ENCODE measurements at regions not wholly inside any gene's neighbourhood (a gene's known extent, or its start where the extent isn't known, plus 50 kb on each side); places are given as distances from the start of the nearest gene placed in this dataset.

DNA sequence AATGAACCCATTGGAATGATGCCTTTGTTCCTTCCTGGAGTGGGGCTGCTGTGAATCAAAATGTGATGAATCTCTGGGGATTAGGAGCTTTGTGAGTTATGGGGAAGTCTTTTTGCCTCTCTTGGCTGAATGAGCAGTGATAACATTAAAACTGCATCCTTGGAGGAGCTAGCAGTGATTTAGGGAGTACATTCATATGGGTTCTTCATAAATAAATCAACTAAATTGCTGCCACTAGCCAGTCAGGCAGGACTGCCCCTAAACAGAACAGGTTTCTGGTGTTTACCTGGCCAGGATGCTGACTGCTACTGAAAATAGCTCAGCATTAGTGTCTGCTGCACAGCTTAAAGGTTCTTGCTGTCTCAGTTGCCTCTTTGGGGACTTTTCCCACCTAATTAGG lies 244.5 kb upstream of the MEX3C start:
- Mint-ChIP-seq H3K9me3 (no peaks in the 10 kb centered on the region), H3K4me3 (no peak overlapping the region), H3K4me1 (ENCODE audit: low read depth) (no peaks in the 10 kb centered on the region), H3K27ac (no peak overlapping the region), H3K36me3 (ENCODE audit: low read depth) (no peaks in the 10 kb centered on the region), H3K27me3 (ENCODE audit: low read depth) (peaks cover 24% of the 10 kb centered on the region)
- no peak for DNase-seq
- CTCF ChIA-PET, result no interaction called here
- intact Hi-C loops (cut with micrococcal nuclease), result no loop called here

- Mint-ChIP-seq H3K27ac (no peak overlapping the region), H3K27me3 (ENCODE audit: low read depth) (peaks cover 28% of the 10 kb centered on the region), H3K4me3 (no peak overlapping the region), H3K9me3 (no peaks in the 10 kb centered on the region), H3K36me3 (ENCODE audit: low read depth) (no peaks in the 10 kb centered on the region), H3K4me1 (ENCODE audit: low read depth) (no peaks in the 10 kb centered on the region)
- CTCF ChIA-PET, result no interaction called here
- DNase-seq, result no peak
- intact Hi-C loops (cut with micrococcal nuclease), result no loop called here
These were observed 249.2 kb upstream of the MEX3C start for GRCh38 chr18:51446571-51447210.

DNA sequence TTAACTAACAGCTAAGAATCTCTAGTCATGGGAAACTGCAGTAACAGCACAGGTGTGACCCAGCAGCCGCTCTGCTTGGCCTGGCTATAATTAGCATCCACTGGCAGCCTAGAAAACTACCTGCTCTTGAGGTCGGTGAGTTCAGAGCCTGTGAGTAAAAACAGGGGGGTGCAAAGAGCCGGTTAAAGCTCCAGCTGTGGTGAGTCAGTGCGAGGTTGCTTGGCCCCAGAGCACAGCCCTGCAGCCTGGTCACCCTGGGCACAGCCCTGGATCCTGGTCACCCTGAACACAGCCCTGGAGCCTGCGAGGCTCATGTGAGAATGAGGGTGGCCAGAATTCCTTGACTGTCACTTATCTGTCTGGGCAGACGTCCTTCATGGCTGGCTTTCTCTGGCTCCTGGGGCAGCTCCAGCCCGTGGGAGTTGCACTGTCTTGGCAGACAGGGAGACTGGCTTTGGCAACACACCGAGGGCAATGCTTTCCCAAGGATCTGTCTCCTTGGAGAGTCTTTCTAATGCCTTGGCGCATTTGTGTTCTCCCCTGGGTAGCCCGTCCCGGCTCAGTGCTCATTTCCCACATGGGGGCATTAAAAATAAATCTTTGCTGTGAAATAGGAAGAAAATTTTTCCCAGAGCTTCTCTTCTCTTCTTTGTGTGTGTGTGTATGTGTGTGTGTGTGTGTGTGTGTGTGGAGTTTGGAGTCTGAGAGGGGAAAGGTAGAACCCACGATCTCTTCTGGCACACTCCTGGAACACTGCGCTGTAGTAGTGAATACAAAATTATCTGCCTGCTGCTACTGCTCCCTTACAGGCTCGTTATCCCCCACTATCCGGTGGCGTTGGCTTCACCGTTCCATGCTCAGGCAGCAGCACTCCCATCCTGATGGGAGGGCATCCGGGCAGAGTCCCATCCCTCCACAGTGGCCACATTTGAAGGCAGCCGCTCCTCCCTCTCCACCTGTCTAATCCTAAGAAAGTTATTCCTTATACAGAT lies 250.2 kb upstream of the MEX3C start:
- CTCF ChIA-PET, result interaction anchor here (0.5 kb wide), 1 partner anchor 652 kb away, joined by 3 read pairs; no protein-coding TSS in a partner anchor
- no peaks in the 10 kb centered on the region for H3K9me3 Mint-ChIP-seq

GRCh38 chr18:51448949-51449348 lies 251.5 kb upstream of the MEX3C start:
- intact Hi-C loops (cut with micrococcal nuclease), result no loop called here
- DNase-seq, result no peak
- H3K27me3 Mint-ChIP-seq (ENCODE audit: low read depth), result peaks cover 17% of the 10 kb centered on the region
- H3K9me3 Mint-ChIP-seq, result no peaks in the 10 kb centered on the region
- H3K27ac Mint-ChIP-seq, result no peak overlapping the region
- no peak overlapping the region for H3K4me3 Mint-ChIP-seq
- CTCF ChIA-PET, result no interaction called here
- no peaks in the 10 kb centered on the region for H3K36me3 Mint-ChIP-seq (ENCODE audit: low read depth)
- H3K4me1 Mint-ChIP-seq (ENCODE audit: low read depth), result no peaks in the 10 kb centered on the region

More for the DNA sequence above, 250.2 kb upstream of the MEX3C start:
- intact Hi-C loops (cut with micrococcal nuclease), result no loop called here
- no peak overlapping the region for H3K4me3 Mint-ChIP-seq
- H3K27me3 Mint-ChIP-seq (ENCODE audit: low read depth), result peaks cover 27% of the 10 kb centered on the region
- DNase-seq, result no peak
- no peak overlapping the region for H3K27ac Mint-ChIP-seq
- no peaks in the 10 kb centered on the region for H3K36me3 Mint-ChIP-seq (ENCODE audit: low read depth)
- H3K4me1 Mint-ChIP-seq (ENCODE audit: low read depth), result no peaks in the 10 kb centered on the region

GRCh38 chr18:51453594-51453993 lies 256.1 kb upstream of the MEX3C start:
- intact Hi-C loops (cut with micrococcal nuclease), result no loop called here
- no peaks in the 10 kb centered on the region for H3K36me3 Mint-ChIP-seq (ENCODE audit: low read depth)
- H3K27ac Mint-ChIP-seq, result no peak overlapping the region
- no peaks in the 10 kb centered on the region for H3K4me1 Mint-ChIP-seq (ENCODE audit: low read depth)
- peaks cover 10% of the 10 kb centered on the region for H3K27me3 Mint-ChIP-seq (ENCODE audit: low read depth)
- no peaks in the 10 kb centered on the region for H3K9me3 Mint-ChIP-seq
- no peak for DNase-seq
- CTCF ChIA-PET, result no interaction called here
- no peak overlapping the region for H3K4me3 Mint-ChIP-seq

DNA sequence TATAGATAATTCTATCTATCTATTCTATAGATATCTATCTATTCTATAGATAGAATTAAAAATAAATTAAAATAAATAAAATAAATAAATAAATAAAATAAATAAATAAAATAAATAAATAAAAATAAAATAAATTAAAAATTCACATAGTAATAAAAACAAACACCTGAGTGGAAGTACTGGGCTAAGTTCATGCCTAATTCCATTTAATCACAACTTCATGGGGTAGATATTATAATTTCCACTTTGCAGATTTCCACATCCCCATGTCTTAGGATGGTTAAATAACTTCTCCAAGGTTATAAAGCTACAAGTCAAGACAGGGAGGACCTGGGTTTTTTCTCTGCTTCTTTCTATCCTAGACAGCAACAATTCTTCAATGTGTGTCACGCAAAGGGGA lies 261.4 kb upstream of the MEX3C start:
- intact Hi-C loops (cut with micrococcal nuclease), result no loop called here
- Mint-ChIP-seq H3K4me3 (no peak overlapping the region), H3K27ac (no peak overlapping the region), H3K36me3 (ENCODE audit: low read depth) (no peaks in the 10 kb centered on the region), H3K4me1 (ENCODE audit: low read depth) (no peaks in the 10 kb centered on the region), H3K27me3 (ENCODE audit: low read depth) (peaks cover 14% of the 10 kb centered on the region), H3K9me3 (no peaks in the 10 kb centered on the region)
- DNase-seq, result no peak
- CTCF ChIA-PET, result no interaction called here

- no peaks in the 10 kb centered on the region for H3K4me1 Mint-ChIP-seq (ENCODE audit: low read depth)
- H3K27me3 Mint-ChIP-seq (ENCODE audit: low read depth), result peaks cover 14% of the 10 kb centered on the region
- no peaks in the 10 kb centered on the region for H3K9me3 Mint-ChIP-seq
- no peak overlapping the region for H3K4me3 Mint-ChIP-seq
- no peak overlapping the region for H3K27ac Mint-ChIP-seq
- CTCF ChIA-PET, result interaction anchor here (0.6 to 0.7 kb wide), 2 partner anchors 93 to 185 kb away, joined by 4 read pairs; no protein-coding TSS in a partner anchor
- intact Hi-C loops (cut with micrococcal nuclease), result no loop called here
- no peak for DNase-seq
- H3K36me3 Mint-ChIP-seq (ENCODE audit: low read depth), result no peaks in the 10 kb centered on the region
These were observed 264.5 kb upstream of the MEX3C start for GRCh38 chr18:51461956-51462355.

GRCh38 chr18:51463483-51464136 lies 266.1 kb upstream of the MEX3C start:
- Mint-ChIP-seq H3K4me1 (ENCODE audit: low read depth) (no peaks in the 10 kb centered on the region), H3K4me3 (no peak overlapping the region)
- CTCF ChIA-PET, result interaction anchor here (0.6 kb wide), 1 partner anchor 260 kb away, joined by 4 read pairs; no protein-coding TSS in a partner anchor

DNA sequence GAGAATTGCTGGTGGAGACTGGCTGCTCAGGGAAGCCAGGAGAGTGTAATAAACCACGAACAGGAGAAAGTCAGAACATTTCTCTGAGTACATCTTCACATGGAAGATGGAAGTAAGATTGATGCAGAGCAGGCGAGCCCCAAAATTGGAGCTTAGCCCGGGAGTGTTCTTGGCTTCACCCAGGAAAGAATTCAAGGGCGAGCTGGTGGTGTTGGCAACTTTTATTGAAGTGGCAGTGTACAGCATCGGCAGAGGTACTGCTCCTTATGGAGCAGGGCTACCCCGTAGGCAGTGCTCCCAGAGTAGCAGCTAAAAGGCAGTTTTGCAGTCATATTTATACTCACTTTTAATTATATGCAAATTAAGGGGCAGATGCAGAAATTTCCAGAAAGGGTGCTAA lies 281.4 kb upstream of the MEX3C start:
- no peak overlapping the region for H3K27ac Mint-ChIP-seq
- no peak for DNase-seq

More at GRCh38 chr18:51463483-51464136, 266.1 kb upstream of the MEX3C start:
- H3K9me3 Mint-ChIP-seq, result no peaks in the 10 kb centered on the region
- H3K36me3 Mint-ChIP-seq (ENCODE audit: low read depth), result no peaks in the 10 kb centered on the region
- no peak overlapping the region for H3K27ac Mint-ChIP-seq
- DNase-seq, result no peak
- H3K27me3 Mint-ChIP-seq (ENCODE audit: low read depth), result peaks cover 14% of the 10 kb centered on the region
- intact Hi-C loops (cut with micrococcal nuclease), result no loop called here

GRCh38 chr18:51479736-51480135 lies 282.3 kb upstream of the MEX3C start:
- no peak overlapping the region for H3K27ac Mint-ChIP-seq
- no peaks in the 10 kb centered on the region for H3K4me1 Mint-ChIP-seq (ENCODE audit: low read depth)
- H3K9me3 Mint-ChIP-seq, result no peaks in the 10 kb centered on the region
- peaks cover 7% of the 10 kb centered on the region for H3K27me3 Mint-ChIP-seq (ENCODE audit: low read depth)
- CTCF ChIA-PET, result no interaction called here
- DNase-seq, result no peak
- intact Hi-C loops (cut with micrococcal nuclease), result no loop called here
- H3K36me3 Mint-ChIP-seq (ENCODE audit: low read depth), result no peaks in the 10 kb centered on the region
- H3K4me3 Mint-ChIP-seq, result no peak overlapping the region

More for the DNA sequence above, 281.4 kb upstream of the MEX3C start:
- Mint-ChIP-seq H3K9me3 (no peaks in the 10 kb centered on the region), H3K4me1 (ENCODE audit: low read depth) (no peaks in the 10 kb centered on the region), H3K36me3 (ENCODE audit: low read depth) (no peaks in the 10 kb centered on the region), H3K4me3 (no peak overlapping the region), H3K27me3 (ENCODE audit: low read depth) (peaks cover 7% of the 10 kb centered on the region)
- CTCF ChIA-PET, result no interaction called here
- intact Hi-C loops (cut with micrococcal nuclease), result no loop called here

DNA sequence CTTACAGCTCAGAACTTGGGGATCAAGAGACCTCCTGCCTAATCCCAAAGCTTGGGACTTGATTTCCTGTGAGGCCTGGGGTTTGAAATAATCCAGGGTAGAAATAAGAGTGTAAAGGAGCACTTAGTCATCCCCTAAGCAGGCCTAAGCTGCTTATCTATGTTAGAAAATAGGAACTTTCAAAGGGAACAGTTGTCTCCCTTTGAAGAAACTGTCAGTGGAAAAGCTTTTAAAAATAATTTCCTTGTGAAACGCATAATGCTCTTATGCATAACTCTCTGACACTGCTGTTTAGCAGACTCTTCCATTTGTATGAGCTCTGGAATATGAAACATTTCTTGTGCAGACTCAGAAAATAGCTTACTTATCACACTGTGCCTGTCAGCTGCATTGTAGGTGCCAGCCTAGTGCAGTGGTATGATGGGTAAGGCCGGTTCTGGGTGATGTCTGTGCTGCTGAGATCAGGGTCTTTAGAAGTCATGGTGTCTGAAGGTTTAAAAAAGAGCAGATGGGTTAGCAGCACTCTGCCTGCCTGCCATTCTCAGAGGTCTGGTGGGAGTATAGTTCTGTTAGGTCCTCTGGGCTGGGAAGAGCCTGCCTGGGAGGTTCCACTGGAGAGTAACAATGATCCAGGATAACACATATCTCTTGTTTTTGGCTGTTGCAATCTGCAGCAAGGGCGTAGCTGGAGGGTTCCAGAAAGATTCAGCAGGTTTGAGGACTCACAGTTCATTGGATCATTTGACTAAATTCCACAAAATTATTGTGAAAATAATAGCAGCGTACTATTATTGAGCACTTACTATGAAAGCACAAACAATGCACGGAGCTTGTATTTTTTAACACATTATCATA lies 283.2 kb upstream of the MEX3C start:
- Mint-ChIP-seq H3K27me3 (ENCODE audit: low read depth) (peaks cover 5% of the 10 kb centered on the region), H3K36me3 (ENCODE audit: low read depth) (no peaks in the 10 kb centered on the region), H3K27ac (no peak overlapping the region), H3K4me1 (ENCODE audit: low read depth) (no peaks in the 10 kb centered on the region), H3K4me3 (no peak overlapping the region), H3K9me3 (no peaks in the 10 kb centered on the region)
- no peak for DNase-seq
- CTCF ChIA-PET, result no interaction called here
- intact Hi-C loops (cut with micrococcal nuclease), result no loop called here
